ENCODE measurements at regions not wholly inside any gene's neighbourhood (a gene's known extent, or its start where the extent isn't known, plus 50 kb on each side); places are given as distances from the start of the nearest gene placed in this dataset.

DNA sequence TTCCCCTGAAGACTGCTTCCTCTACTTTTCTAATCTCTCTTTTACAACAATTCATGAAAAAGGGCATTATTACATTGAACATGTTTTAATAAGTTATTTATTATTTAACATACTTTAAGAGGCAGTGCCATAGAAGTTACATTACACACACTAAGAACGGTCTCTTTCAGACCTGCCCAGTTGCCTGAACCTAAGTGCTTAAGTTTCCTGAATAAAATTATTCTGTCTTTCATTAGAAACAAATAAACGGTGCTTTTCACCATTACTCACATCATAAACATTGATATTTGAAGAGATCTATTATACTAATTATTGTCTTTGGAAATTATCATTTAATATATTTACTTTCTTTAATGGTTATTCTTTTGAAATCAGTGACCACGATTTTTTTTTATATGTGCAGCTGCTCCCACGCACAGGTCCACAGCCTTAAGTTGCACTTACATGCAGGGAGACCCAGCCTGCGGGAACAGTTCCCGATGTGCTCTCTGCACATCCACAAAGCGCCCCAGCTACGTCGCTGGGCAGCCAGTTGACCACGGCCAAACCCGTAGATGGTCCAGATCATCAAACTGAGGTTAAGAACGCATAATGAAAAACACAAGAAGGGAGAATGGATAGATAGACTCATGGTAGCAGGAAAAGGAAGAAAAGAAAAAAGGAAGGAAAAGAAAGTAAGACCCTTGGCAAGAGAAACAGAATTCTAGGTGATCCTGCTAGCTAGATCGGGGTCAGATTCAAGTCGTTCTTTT, 437.0 kb upstream of the MGMT start:
- no peak overlapping the region for H3K27ac ChIP-seq (ENCODE audit: low read depth, low read length)
- no peaks in the 10 kb centered on the region for H3K36me3 ChIP-seq (ENCODE audit: control insufficient read depth, insufficient read depth, low read length)
- H3K9ac ChIP-seq (ENCODE audit: low read length), result no peak overlapping the region
- H3K4me1 ChIP-seq (ENCODE audit: control insufficient read depth, insufficient read depth, low read length), result peaks cover 21% of the 10 kb centered on the region
- H3K9me3 ChIP-seq (ENCODE audit: control insufficient read depth, insufficient read depth, low read depth, low read length), result no peaks in the 10 kb centered on the region
- no peak overlapping the region for H3K4me3 ChIP-seq (ENCODE audit: low read depth, low read length)
- no peaks in the 10 kb centered on the region for H3K27me3 ChIP-seq (ENCODE audit: control insufficient read depth, insufficient read depth, low read length)

DNA sequence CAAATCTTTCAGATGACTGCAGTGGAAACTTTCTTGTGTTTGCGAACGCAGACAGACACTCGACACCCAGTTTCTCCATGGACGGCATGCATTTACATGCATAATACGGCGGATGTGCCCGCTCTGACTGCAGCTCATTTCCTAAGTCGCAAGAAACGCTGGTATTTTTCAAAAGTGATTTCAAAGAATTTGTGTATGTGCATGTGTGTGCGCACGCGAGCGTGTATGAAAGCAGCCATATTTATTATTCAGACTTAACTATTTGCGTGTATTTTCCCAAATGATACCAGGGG, 436.5 kb upstream of the MGMT start:
- no peak overlapping the region for H3K4me3 ChIP-seq (ENCODE audit: low read depth, low read length)
- H3K27me3 ChIP-seq (ENCODE audit: control insufficient read depth, insufficient read depth, low read length), result no peaks in the 10 kb centered on the region
- H3K9ac ChIP-seq (ENCODE audit: low read length), result no peak overlapping the region
- H3K36me3 ChIP-seq (ENCODE audit: control insufficient read depth, insufficient read depth, low read length), result no peaks in the 10 kb centered on the region
- H3K4me1 ChIP-seq (ENCODE audit: control insufficient read depth, insufficient read depth, low read length), result peaks cover 17% of the 10 kb centered on the region
- H3K9me3 ChIP-seq (ENCODE audit: control insufficient read depth, insufficient read depth, low read depth, low read length), result no peaks in the 10 kb centered on the region
- no peak overlapping the region for H3K27ac ChIP-seq (ENCODE audit: low read depth, low read length)

DNA sequence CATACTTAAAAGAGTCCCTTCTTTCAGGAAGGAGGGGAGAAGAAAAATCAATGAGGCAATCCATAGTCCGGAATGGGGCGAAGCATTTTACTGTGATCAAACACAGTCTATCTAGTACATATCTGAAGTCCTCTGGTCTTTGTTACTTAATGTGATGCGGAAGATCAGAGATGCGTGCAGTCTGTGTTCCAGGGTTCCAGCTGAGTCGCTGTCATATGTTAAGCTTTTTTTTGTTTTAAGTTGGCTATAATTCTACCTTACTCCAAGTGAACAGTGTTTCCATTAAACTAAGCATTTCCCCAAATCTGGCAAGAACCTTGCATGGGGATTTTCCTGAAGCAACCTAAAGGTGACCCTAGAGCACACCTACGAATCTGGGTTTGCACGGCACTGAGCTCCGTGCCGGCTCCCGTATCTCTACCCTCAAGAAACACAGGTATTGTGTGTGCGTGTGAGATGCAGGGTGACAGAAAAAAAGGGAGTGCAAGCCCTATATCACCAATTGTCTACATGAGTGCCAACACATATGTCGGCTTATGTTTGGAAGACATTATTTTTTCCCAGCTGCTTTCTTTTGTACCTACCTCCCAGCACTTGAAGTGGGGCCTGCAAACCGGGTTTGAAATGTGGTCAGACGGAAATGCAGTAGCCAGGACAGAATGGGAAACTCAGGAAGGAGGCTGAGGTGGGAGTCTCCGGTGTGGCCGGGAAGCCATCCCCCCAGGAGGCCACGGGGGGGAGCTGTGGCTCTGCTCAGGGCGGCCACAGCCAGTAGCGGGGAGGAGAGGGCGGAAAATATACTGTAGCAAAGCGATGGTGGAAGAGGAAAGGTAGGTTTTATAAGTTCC, 435.8 kb upstream of the MGMT start:
- no peak overlapping the region for H3K9ac ChIP-seq (ENCODE audit: low read length)
- H3K27me3 ChIP-seq (ENCODE audit: control insufficient read depth, insufficient read depth, low read length), result no peaks in the 10 kb centered on the region
- no peak overlapping the region for H3K4me3 ChIP-seq (ENCODE audit: low read depth, low read length)
- H3K27ac ChIP-seq (ENCODE audit: low read depth, low read length), result no peak overlapping the region
- no peaks in the 10 kb centered on the region for H3K9me3 ChIP-seq (ENCODE audit: control insufficient read depth, insufficient read depth, low read depth, low read length)
- no peaks in the 10 kb centered on the region for H3K36me3 ChIP-seq (ENCODE audit: control insufficient read depth, insufficient read depth, low read length)
- peaks cover 12% of the 10 kb centered on the region for H3K4me1 ChIP-seq (ENCODE audit: control insufficient read depth, insufficient read depth, low read length)

DNA sequence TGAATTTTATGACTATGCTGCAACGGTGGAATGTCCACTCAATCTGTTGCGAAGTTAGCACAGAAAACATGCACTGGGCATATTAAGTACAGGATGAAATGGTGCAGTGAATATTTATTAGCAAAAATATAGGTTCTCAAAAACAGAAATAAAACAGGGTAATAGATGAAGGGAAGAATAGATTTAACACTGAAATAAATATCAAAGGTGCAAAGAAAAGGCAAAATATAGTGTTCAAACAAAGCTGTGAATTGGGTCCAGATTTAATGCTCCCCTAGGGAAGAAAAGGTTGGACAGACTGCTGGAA, 435.2 kb upstream of the MGMT start:
- no peaks in the 10 kb centered on the region for H3K36me3 ChIP-seq (ENCODE audit: control insufficient read depth, insufficient read depth, low read length)
- H3K9me3 ChIP-seq (ENCODE audit: control insufficient read depth, insufficient read depth, low read depth, low read length), result no peaks in the 10 kb centered on the region
- peaks cover 12% of the 10 kb centered on the region for H3K4me1 ChIP-seq (ENCODE audit: control insufficient read depth, insufficient read depth, low read length)
- no peaks in the 10 kb centered on the region for H3K27me3 ChIP-seq (ENCODE audit: control insufficient read depth, insufficient read depth, low read length)
- H3K9ac ChIP-seq (ENCODE audit: low read length), result no peak overlapping the region
- no peak overlapping the region for H3K27ac ChIP-seq (ENCODE audit: low read depth, low read length)
- H3K4me3 ChIP-seq (ENCODE audit: low read depth, low read length), result no peak overlapping the region

DNA sequence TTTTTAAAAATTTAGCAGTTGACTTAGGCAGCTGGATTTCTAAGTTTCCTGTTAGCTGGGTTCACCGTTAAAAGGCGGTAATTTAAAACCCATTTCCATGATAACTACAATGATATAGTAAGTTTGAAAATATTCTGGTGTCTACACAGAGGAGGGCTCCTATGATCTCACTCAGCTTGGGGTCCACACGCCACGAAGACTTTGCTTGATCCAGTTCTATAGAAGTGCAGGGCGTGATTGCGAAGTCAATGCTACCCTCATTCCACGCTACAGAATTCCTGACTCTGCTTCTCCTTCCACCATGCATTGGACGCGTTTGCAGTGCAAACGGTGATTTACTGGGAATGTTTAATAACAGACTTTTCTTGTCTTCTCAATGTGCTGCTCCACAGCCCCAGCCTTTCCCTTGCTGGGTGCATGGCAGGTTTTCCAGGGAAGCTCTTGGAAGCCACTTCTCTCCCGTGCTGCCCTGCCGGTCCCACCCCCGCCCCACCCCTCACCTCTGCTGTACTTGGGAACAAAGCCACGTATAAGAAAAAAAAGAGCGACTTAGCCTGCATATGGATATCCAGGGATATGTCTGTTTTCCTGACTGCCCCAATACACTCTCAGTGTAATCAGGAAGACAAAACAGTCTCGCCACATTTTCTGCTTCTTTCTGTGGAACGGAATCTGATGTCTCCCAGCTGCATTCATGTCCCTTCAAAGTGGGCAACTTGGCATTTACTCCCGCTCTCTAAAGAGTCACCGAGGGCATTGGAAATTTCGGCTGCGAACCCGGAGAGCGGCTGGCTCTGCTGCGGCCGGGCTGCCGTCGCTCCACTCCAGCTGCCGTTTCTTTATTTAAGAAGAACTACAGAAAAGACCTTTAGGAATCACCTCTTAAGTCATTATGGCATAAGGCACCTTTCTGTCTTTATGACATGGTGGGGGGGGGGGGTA, 434.4 kb upstream of the MGMT start:
- H3K4me1 ChIP-seq (ENCODE audit: control insufficient read depth, insufficient read depth, low read length), result peaks cover 12% of the 10 kb centered on the region
- no peak overlapping the region for H3K27ac ChIP-seq (ENCODE audit: low read depth, low read length)
- no peaks in the 10 kb centered on the region for H3K36me3 ChIP-seq (ENCODE audit: control insufficient read depth, insufficient read depth, low read length)
- no peaks in the 10 kb centered on the region for H3K9me3 ChIP-seq (ENCODE audit: control insufficient read depth, insufficient read depth, low read depth, low read length)
- H3K27me3 ChIP-seq (ENCODE audit: control insufficient read depth, insufficient read depth, low read length), result no peaks in the 10 kb centered on the region
- H3K9ac ChIP-seq (ENCODE audit: low read length), result no peak overlapping the region
- no peak overlapping the region for H3K4me3 ChIP-seq (ENCODE audit: low read depth, low read length)

DNA sequence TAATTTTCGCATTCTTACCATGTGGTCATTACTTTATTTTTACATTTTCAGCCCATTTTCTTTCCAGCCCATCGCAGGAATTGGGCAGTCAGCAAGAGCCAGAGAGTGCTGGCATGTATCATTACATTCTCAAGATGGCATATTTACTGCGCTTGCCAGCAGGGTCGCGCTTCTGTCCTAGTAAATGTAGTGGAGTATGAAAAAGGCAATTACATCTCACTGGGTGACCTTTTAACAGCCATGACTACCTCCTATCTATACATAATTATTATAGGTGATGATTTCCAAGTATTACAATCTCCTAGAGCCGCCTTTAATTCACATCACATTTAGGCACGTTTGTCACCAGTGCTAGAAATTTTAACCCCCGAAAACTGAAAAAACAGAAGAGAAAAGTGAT, 433.7 kb upstream of the MGMT start:
- Histone ChIP-seq H3K27ac (ENCODE audit: low read depth, low read length) (no peak overlapping the region), H3K4me1 (ENCODE audit: control insufficient read depth, insufficient read depth, low read length) (peaks cover 12% of the 10 kb centered on the region), H3K4me3 (ENCODE audit: low read depth, low read length) (no peak overlapping the region), H3K9me3 (ENCODE audit: control insufficient read depth, insufficient read depth, low read depth, low read length) (no peaks in the 10 kb centered on the region), H3K9ac (ENCODE audit: low read length) (no peak overlapping the region), H3K36me3 (ENCODE audit: control insufficient read depth, insufficient read depth, low read length) (no peaks in the 10 kb centered on the region), H3K27me3 (ENCODE audit: control insufficient read depth, insufficient read depth, low read length) (no peaks in the 10 kb centered on the region)

DNA sequence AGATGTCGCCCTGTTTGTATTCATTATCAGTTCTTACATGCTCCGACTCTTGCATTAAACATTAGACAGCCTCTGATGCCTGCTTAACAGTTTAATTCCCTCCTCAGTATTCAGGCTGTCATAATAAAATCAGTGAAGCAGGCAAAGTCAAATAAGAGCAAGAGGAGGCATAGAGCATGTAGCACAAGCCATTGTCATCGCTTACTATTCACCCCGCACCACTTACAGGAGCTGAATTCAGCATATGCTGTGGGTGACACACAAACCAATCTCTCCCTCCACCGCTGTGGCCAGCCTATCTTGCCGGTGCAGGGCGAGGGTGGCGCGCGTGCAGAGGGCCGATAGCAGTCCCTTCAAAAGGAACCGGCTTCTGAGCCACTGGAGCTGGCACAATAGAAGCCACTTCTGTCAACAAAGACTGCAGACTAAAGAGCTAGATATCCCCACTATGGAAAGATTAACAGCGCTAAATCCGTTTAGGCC, 433.2 kb upstream of the MGMT start:
- Histone ChIP-seq H3K9ac (ENCODE audit: low read length) (no peak overlapping the region), H3K27ac (ENCODE audit: low read depth, low read length) (no peak overlapping the region), H3K36me3 (ENCODE audit: control insufficient read depth, insufficient read depth, low read length) (no peaks in the 10 kb centered on the region), H3K4me1 (ENCODE audit: control insufficient read depth, insufficient read depth, low read length) (peaks cover 12% of the 10 kb centered on the region), H3K9me3 (ENCODE audit: control insufficient read depth, insufficient read depth, low read depth, low read length) (no peaks in the 10 kb centered on the region), H3K4me3 (ENCODE audit: low read depth, low read length) (no peak overlapping the region), H3K27me3 (ENCODE audit: control insufficient read depth, insufficient read depth, low read length) (no peaks in the 10 kb centered on the region)

DNA sequence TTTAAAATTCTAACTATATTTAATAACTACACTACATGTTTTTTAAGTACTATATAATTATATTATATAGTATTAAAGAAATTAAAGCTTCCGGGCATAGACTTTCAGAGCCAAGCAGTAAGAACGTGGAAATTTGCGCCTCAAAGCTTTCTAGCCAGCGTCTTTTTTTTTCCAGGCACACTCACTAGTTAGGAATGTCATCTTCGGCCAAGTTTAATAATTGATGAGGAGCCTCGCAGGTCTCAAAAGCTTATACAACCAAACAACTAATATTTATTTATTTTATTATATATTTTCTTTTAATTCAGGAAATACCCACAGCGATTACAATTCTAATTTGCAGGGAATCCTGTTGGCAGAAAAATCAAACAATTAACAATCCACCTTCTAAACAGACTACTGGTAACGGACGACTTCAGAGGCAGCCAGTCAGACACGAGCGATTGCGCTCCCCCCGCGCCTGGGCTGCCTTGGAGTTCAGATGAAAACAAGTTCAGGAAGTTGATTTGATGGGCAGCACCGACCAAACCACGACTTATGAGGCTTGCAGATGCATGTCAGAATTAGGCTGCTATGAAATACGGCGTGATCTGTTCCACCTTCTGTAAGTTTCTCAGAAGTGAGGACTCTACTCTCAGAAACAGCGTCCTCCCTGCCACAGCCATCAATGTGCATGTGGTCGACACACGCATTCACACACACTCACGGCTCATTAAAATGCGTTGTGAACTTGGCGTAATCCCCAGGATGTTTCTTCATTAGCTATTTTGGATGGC, 431.8 kb upstream of the MGMT start:
- no peaks in the 10 kb centered on the region for H3K9me3 ChIP-seq (ENCODE audit: control insufficient read depth, insufficient read depth, low read depth, low read length)

DNA sequence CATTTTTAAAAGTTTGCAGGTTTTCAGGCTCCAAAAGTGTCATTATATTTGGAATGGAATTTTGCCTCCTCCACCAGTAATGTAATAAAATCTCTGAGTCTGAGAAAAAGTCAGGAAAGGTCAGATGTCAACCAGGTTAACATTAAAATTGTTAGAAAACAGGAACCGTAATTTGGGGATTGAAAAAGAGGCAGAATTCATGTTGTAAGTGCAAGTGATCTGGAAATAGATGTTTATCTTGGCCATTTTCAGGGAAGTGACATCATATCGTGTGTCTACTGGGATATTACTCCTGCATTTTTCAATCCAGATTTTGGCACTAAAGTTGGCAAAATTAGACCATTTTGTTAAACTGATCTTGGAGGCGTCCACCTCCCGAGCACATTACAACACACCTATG, 428.5 kb upstream of the MGMT start:
- no peak overlapping the region for H3K9ac ChIP-seq (ENCODE audit: low read length)
- H3K27ac ChIP-seq (ENCODE audit: low read depth, low read length), result no peak overlapping the region
- H3K9me3 ChIP-seq (ENCODE audit: control insufficient read depth, insufficient read depth, low read depth, low read length), result 0 out of 2 replicates have a peak, but pooled peaks cover 2% of the 10 kb centered on the region
- no peak overlapping the region for H3K4me3 ChIP-seq (ENCODE audit: low read depth, low read length)
- peaks cover 8% of the 10 kb centered on the region; the same call in 1 of the 2 replicates for H3K4me1 ChIP-seq (ENCODE audit: control insufficient read depth, insufficient read depth, low read length)
- H3K36me3 ChIP-seq (ENCODE audit: control insufficient read depth, insufficient read depth, low read length), result no peaks in the 10 kb centered on the region
- no peaks in the 10 kb centered on the region for H3K27me3 ChIP-seq (ENCODE audit: control insufficient read depth, insufficient read depth, low read length)

More for the DNA sequence above, 431.8 kb upstream of the MGMT start:
- Histone ChIP-seq H3K27ac (ENCODE audit: low read depth, low read length) (no peak overlapping the region), H3K4me1 (ENCODE audit: control insufficient read depth, insufficient read depth, low read length) (peaks cover 20% of the 10 kb centered on the region), H3K4me3 (ENCODE audit: low read depth, low read length) (no peak overlapping the region), H3K9ac (ENCODE audit: low read length) (no peak overlapping the region), H3K27me3 (ENCODE audit: control insufficient read depth, insufficient read depth, low read length) (no peaks in the 10 kb centered on the region), H3K36me3 (ENCODE audit: control insufficient read depth, insufficient read depth, low read length) (no peaks in the 10 kb centered on the region)

Data from HUES6 (cell line).